Ovary (tissue), 3 donors: ENCODE measurements at regions not wholly inside any gene's neighbourhood (a gene's known extent, or its start where the extent isn't known, plus 50 kb on each side); places are given as distances from the start of the nearest gene placed in this dataset.

ENCODE experiments used
- EP300 ChIP-seq: sonication (generic); formaldehyde crosslinking; IDR thresholded peaks from one replicate; pipeline ENCODE4 v1.6.1; 2017; ENCODE audit warnings: antibody characterized with exemption
- POLR2A ChIP-seq: fragments of 450-650 bp; IDR thresholded peaks from one replicate; pipeline ENCODE4 v1.6.1; 2017; ENCODE audit warnings: antibody characterized with exemption, mild to moderate bottlenecking, moderate library complexity
- TF ChIP-seq, protein P1 (sequence below), 3 donors: fragments of 450-650 bp in 2 of 3; fragments of 200-600 bp in 1 of 3; IDR thresholded peaks; one replicate each; pipeline versions ENCODE4 v1.5.1 to v1.8.0; 2016 to 2022; ENCODE audit warnings: antibody characterized with exemption in 3 of 3, mild to moderate bottlenecking in 1 of 3
- donor health status: DM: no; HTN: no; CAD: no.

DNA sequence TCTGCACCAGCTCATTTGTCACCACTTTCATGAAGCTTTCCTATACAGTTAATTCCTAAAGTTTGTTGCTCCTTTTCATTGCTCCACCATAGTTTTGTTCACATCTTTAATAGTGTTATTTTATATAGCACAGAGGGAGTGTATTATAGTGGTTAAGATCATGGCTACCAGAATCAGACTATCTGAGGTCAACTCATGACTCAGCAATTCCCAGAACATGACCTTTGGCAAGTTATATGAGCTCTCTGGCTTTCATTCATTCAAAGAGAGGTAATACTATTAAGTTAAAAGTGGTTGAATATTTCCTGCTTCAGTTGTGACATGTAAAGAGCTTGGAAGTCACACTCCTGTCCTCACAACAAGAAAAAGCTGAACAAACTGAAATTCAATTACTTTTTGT lies 1073.5 kb downstream of the NAALADL2 start:
- TF ChIP-seq, protein P1, sequence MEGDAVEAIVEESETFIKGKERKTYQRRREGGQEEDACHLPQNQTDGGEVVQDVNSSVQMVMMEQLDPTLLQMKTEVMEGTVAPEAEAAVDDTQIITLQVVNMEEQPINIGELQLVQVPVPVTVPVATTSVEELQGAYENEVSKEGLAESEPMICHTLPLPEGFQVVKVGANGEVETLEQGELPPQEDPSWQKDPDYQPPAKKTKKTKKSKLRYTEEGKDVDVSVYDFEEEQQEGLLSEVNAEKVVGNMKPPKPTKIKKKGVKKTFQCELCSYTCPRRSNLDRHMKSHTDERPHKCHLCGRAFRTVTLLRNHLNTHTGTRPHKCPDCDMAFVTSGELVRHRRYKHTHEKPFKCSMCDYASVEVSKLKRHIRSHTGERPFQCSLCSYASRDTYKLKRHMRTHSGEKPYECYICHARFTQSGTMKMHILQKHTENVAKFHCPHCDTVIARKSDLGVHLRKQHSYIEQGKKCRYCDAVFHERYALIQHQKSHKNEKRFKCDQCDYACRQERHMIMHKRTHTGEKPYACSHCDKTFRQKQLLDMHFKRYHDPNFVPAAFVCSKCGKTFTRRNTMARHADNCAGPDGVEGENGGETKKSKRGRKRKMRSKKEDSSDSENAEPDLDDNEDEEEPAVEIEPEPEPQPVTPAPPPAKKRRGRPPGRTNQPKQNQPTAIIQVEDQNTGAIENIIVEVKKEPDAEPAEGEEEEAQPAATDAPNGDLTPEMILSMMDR (IDR thresholded peaks at IDR 0.05) = no peak
- TF ChIP-seq POLR2A = no peak
- no peak for TF ChIP-seq EP300
